Lower leg skin (tissue), 4 donors: ENCODE measurements at regions not wholly inside any gene's neighbourhood (a gene's known extent, or its start where the extent isn't known, plus 50 kb on each side); places are given as distances from the start of the nearest gene placed in this dataset.

Experiments used
- DNase-seq, 2 donors: peaks; one replicate each; pipeline ENCODE4 v3.0.0-alpha.2; 2019; ENCODE audit warnings: low spot score in 2 of 2
- H3K4me3 ChIP-seq: fragments of 200-600 bp; sonication (generic); 2 replicates; pipeline ENCODE4 v1.5.1; 2017; ENCODE audit warnings: mild to moderate bottlenecking, low read depth; ENCODE audit not compliant: poor library complexity, severe bottlenecking
- POLR2A ChIP-seq, 2 donors: fragments of 450-650 bp; IDR thresholded peaks; one replicate each; pipeline ENCODE4 v1.6.1; 2016 to 2017; ENCODE audit warnings: antibody characterized with exemption in 2 of 2, mild to moderate bottlenecking in 1 of 2, moderate library complexity in 1 of 2
- WGBS, 2 donors: methylation state at CpG; one replicate each; pipeline ENCODE4 v1.1.5; 2018; 5-methylcytosine and 5-hydroxymethylcytosine counted together
- intact Hi-C: fragments of 100-400 bp; cut with DNase I; formaldehyde crosslinking; loops from one replicate; pipeline ENCODE4 v1.15.0; 2023; ENCODE audit warnings: low total_unique reads
- TF ChIP-seq, protein P1 (sequence below), 3 donors: fragments of 450-650 bp; IDR thresholded peaks; one replicate each; pipeline ENCODE4 v1.5.1; 2016; ENCODE audit warnings: antibody characterized with exemption in 3 of 3, mild to moderate bottlenecking in 3 of 3, moderate library complexity in 2 of 3

DNA sequence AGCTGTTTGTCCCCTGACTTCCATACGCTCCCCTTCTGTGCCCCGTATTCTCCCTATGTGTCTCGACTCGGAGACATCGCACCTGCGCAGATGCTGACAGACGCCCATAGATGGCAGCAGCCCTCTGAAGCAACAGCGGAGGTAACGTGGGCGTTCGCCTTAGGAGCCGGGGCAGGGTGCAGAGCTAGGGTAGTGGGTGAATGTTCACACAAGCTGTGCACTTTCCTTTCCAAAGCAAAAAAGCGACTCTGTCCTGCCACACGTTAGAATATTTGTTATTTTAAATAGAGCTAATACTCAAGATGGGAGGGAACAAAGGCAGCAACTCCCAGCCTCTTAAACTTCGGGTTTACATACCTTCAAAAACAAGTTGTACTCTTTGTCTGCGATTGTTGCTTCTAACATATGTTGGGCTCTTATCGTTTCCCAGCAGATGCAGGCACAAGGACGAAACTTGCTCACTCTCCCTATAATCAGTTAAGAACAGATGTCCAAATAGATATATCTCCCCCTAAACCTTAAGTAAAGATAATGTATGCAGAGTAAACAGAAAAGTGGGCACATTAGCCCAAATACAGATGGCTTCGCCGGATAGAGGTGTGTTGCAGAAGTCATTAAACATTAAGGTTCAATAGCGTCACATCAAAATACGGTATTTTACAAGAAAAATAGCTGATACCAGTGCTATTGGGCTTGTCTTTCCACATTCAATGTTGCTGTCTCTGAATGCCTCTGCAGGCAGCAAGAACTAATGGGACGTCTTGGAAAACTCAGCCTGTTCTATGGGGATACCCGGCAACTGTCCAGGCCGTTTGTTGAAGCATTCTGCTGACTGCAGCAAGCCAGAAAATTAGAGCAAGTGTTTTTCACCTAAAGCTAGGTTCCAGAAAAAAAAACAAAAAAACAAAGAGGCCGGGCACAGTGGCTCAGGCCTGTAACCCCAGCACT is 340.3 kb upstream of the PRKCQ start:
- WGBS, 2 donors = 33 to 35% methylated on average over 24 to 26 of the region's 26 CpGs
- no peak for TF ChIP-seq POLR2A (IDR thresholded peaks at IDR 0.05)
- TF ChIP-seq, protein P1, sequence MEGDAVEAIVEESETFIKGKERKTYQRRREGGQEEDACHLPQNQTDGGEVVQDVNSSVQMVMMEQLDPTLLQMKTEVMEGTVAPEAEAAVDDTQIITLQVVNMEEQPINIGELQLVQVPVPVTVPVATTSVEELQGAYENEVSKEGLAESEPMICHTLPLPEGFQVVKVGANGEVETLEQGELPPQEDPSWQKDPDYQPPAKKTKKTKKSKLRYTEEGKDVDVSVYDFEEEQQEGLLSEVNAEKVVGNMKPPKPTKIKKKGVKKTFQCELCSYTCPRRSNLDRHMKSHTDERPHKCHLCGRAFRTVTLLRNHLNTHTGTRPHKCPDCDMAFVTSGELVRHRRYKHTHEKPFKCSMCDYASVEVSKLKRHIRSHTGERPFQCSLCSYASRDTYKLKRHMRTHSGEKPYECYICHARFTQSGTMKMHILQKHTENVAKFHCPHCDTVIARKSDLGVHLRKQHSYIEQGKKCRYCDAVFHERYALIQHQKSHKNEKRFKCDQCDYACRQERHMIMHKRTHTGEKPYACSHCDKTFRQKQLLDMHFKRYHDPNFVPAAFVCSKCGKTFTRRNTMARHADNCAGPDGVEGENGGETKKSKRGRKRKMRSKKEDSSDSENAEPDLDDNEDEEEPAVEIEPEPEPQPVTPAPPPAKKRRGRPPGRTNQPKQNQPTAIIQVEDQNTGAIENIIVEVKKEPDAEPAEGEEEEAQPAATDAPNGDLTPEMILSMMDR (IDR thresholded peaks at IDR 0.05) = no peak
- no peak overlapping the region for H3K4me3 ChIP-seq
- intact Hi-C loops = no loop called here
- peak; percentile 33 to 87 for DNase-seq

DNA sequence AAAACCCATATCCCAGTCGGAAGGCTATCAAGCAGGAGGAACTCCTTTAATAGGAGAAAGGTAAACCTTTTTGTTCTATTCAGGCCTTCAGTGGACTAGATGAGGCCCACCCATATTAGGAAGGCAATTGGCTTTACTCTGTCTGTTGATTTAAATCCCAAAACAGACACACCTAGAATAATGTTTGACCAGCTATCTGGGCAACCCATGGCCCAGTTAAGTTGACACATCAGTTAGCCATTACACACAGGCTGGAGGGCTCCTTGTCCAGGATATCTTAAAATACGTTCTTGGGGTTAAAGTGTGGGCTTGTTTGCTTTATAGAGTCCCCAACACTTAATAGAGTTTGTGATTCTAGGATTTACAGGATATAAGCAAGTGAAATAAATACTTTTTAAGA is 339.0 kb upstream of the PRKCQ start:
- 96 to 97% methylated on average over 2 of the region's 2 CpGs for WGBS, 2 donors
- intact Hi-C loops = no loop called here
- no peak for DNase-seq
- no peak overlapping the region for H3K4me3 ChIP-seq
- TF ChIP-seq POLR2A (IDR thresholded peaks at IDR 0.05) = no peak
- TF ChIP-seq, protein P1 (IDR thresholded peaks at IDR 0.05) = no peak

DNA sequence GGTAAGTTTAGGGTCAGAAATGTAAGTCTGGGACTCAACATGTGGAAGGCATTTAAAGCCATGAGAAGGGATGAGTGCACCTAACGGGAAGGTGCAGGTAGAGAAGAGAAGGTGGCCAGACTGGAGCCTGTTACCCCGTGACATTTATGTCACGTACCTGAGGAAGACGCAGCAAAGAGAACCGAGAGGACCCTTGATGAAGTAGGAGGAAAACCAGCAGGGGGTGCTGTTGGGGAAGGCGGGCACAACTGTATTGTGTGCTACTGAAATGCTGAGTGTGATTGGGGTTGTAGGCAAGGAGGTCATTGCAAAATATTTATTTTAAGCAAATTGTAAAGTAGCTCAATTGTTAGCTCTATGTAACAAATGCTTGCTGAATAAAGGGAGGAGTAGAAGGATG is 338.2 kb upstream of the PRKCQ start:
- no peak for DNase-seq
- intact Hi-C loops = no loop called here
- TF ChIP-seq POLR2A (IDR thresholded peaks at IDR 0.05) = no peak
- TF ChIP-seq, protein P1 (IDR thresholded peaks at IDR 0.05) = no peak
- no peak overlapping the region for H3K4me3 ChIP-seq
- 83 to 86% methylated on average over 6 of the region's 6 CpGs for WGBS, 2 donors

DNA sequence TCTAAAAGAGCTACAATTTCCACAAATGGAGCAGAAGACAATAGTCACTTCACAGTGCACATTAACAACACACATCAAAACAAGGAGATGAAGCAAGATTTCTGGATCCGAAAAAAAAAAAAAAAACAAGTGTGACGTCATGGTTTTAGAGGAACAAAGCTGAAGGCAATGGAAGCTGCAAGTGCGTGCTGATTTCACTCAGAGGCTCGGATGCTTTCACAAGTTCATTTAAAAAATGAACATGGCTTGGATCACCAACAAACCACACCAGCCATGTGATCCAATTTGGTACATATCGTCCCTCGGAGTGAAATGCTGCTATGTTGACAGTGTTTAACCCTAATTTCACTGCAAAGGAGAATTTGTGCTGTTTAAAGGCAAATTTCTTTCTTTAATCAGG is 337.0 kb upstream of the PRKCQ start:
- WGBS, 2 donors = 49 to 61% methylated on average over 6 of the region's 6 CpGs
- no peak for DNase-seq
- H3K4me3 ChIP-seq = no peak overlapping the region
- TF ChIP-seq, protein P1 (IDR thresholded peaks at IDR 0.05) = no peak
- no peak for TF ChIP-seq POLR2A (IDR thresholded peaks at IDR 0.05)
- intact Hi-C loops = no loop called here

DNA sequence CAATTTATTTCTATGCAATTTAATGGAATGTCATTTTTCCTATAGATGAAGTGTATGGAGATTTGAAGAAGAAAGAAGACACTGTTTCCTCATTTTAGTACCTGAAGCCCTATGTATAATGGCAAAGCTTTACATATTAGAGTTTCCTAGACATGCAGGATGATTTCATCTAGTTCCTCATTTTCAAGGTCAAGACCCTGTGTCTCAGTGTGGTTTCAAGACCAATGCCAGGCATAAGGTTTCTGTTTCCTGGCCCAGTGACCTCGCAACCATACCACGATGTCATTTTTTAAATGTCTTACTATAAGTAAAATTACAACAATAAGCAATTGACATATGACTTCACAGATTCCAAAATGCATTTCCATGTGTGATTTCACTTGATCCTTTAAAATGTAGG is 336.5 kb upstream of the PRKCQ start:
- no peak for DNase-seq
- WGBS, 2 donors = 75 to 89% methylated on average over 2 of the region's 2 CpGs
- TF ChIP-seq POLR2A (IDR thresholded peaks at IDR 0.05) = no peak
- TF ChIP-seq, protein P1 (IDR thresholded peaks at IDR 0.05) = no peak
- intact Hi-C loops = no loop called here
- H3K4me3 ChIP-seq = no peak overlapping the region
